SK-N-SH (cell line): ENCODE measurements at regions not wholly inside any gene's neighbourhood (a gene's known extent, or its start where the extent isn't known, plus 50 kb on each side); places are given as distances from the start of the nearest gene placed in this dataset.

ENCODE experiments used
- CTCF ChIA-PET: fragments of 300-600, 350-600 bp; formaldehyde crosslinking; extraction: SDS; loops from one replicate; lab custom pipeline; 2021; lab: Yijun Ruan, JAX
- POLR2A ChIA-PET: fragments of 350-600 bp; sonication (Branson Sonifier 250); formaldehyde crosslinking; extraction: SDS; loops from one replicate; lab custom pipeline; 2020; ENCODE audit warnings: antibody characterized with exemption, inconsistent platforms; lab: Yijun Ruan, JAX
- DNase-seq: peaks from one replicate; pipeline ENCODE4 v3.0.0; 2012
- H2AFZ ChIP-seq: fragments of 200-600 bp; sonication (generic); 2 replicates; pipeline ENCODE4 v1.8.1; 2016; ENCODE audit warnings: antibody characterized with exemption, mild to moderate bottlenecking, low read depth
- H3F3A ChIP-seq: fragments of 200-600 bp; sonication (generic); replicated peaks from 2 replicates; pipeline ENCODE3; 2016; ENCODE audit warnings: antibody characterized with exemption, mild to moderate bottlenecking; ENCODE audit not compliant: insufficient read depth
- H3K27ac ChIP-seq, 2 experiments: fragments of 200-500 bp in 1 of 2; fragments of 200-600 bp in 1 of 2; sonication (Bioruptor generic) in 1 of 2; sonication (generic), shearing (Covaris generic) in 1 of 2; 2 replicates each; pipeline versions ENCODE4 v1.5.1 to v1.6.1; 2014 to 2016; ENCODE audit warnings: low read depth in 2 of 2, inconsistent platforms in 1 of 2, low read length in 1 of 2, mild to moderate bottlenecking in 1 of 2, mixed read lengths in 1 of 2
- H3K27me3 ChIP-seq: fragments of 200-600 bp; sonication (generic), shearing (Covaris generic); 2 replicates; pipeline ENCODE4 v1.6.1; 2016; ENCODE audit warnings: mixed run types; ENCODE audit not compliant: insufficient read depth
- H3K36me3 ChIP-seq, 2 experiments: fragments of 200-500 bp in 1 of 2; fragments of 200-600 bp in 1 of 2; sonication (Bioruptor generic) in 1 of 2; sonication (generic) in 1 of 2; replicated peaks in 1 of 2; 2 replicates each; pipeline versions ENCODE3 to v1.5.1; 2014 to 2016; ENCODE audit warnings: low read length in 1 of 2, mild to moderate bottlenecking in 1 of 2; ENCODE audit not compliant: insufficient read depth in 2 of 2, control insufficient read depth in 1 of 2
- H3K4me1 ChIP-seq, 2 experiments: fragments of 200-500 bp in 1 of 2; fragments of 200-600 bp in 1 of 2; sonication (Bioruptor generic) in 1 of 2; sonication (generic), shearing (Covaris generic) in 1 of 2; 2 replicates each; pipeline versions ENCODE4 v1.5.1 to v1.6.1; 2014 to 2016; ENCODE audit warnings: low read depth in 1 of 2, low read length in 1 of 2, mixed run types in 1 of 2; ENCODE audit not compliant: insufficient read depth in 2 of 2, control insufficient read depth in 1 of 2
- H3K4me2 ChIP-seq: fragments of 200-600 bp; sonication (generic), shearing (Covaris generic); 2 replicates; pipeline ENCODE4 v1.6.1; 2017; ENCODE audit warnings: mixed run types
- H3K4me3 ChIP-seq, 2 experiments: fragments of 200-500 bp in 1 of 2; fragments of 200-600 bp in 1 of 2; sonication (Bioruptor generic) in 1 of 2; sonication (generic), shearing (Covaris generic) in 1 of 2; 2 replicates each; pipeline versions ENCODE4 v1.5.1 to v1.8.1; 2014 to 2016; ENCODE audit warnings: low read depth in 2 of 2, inconsistent platforms in 1 of 2, low read length in 1 of 2, mild to moderate bottlenecking in 1 of 2, mixed read lengths in 1 of 2, moderate library complexity in 1 of 2
- H3K79me2 ChIP-seq: fragments of 200-600 bp; sonication (generic); 2 replicates; pipeline ENCODE4 v1.8.1; 2017; ENCODE audit warnings: mild to moderate bottlenecking; ENCODE audit not compliant: insufficient read depth
- H3K9ac ChIP-seq: fragments of 200-600 bp; sonication (generic); 2 replicates; pipeline ENCODE4 v1.6.1; 2017; ENCODE audit warnings: mixed run types
- H3K9me2 ChIP-seq: fragments of 200-600 bp; sonication (generic); 2 replicates; pipeline ENCODE4 v1.6.1; 2017; ENCODE audit warnings: mixed run types
- H3K9me3 ChIP-seq: fragments of 200-600 bp; sonication (generic); 2 replicates; pipeline ENCODE4 v1.6.1; 2017; ENCODE audit warnings: mixed run types, mild to moderate bottlenecking, moderate library complexity
- H4K20me1 ChIP-seq: fragments of 200-600 bp; sonication (generic); 2 replicates; pipeline ENCODE4 v1.6.1; 2017; ENCODE audit warnings: mild to moderate bottlenecking, mixed run types; ENCODE audit not compliant: insufficient read depth
- ELF1 ChIP-seq: IDR thresholded peaks from 2 replicates; pipeline ENCODE4 v1.4.0; 2012
- FOSL2 ChIP-seq: IDR thresholded peaks from 2 replicates; pipeline ENCODE4 v1.4.0; 2012; ENCODE audit warnings: low read depth, mild to moderate bottlenecking, moderate library complexity, borderline replicate concordance
- FOXJ3 ChIP-seq: sonication (generic); formaldehyde crosslinking; IDR thresholded peaks from 2 replicates; pipeline ENCODE4 v1.5.1; 2020; ENCODE audit warnings: mild to moderate bottlenecking, missing genetic modification reagents
- FOXM1 ChIP-seq: IDR thresholded peaks from 2 replicates; pipeline ENCODE4 v1.4.0; 2012; ENCODE audit warnings: low read depth, mild to moderate bottlenecking
- GABPA ChIP-seq: IDR thresholded peaks from 2 replicates; pipeline ENCODE4 v1.4.0; 2012; ENCODE audit warnings: low read depth, mild to moderate bottlenecking
- GATA2 ChIP-seq: sonication (generic); formaldehyde crosslinking; IDR thresholded peaks from 2 replicates; pipeline ENCODE4 v1.5.0; 2020; ENCODE audit warnings: mild to moderate bottlenecking, missing genetic modification reagents
- JUND ChIP-seq: IDR thresholded peaks from 2 replicates; pipeline ENCODE4 v1.4.0; 2012
- MEF2A ChIP-seq: IDR thresholded peaks from 2 replicates; pipeline ENCODE4 v1.4.0; 2012; ENCODE audit warnings: low read depth, borderline replicate concordance
- MXI1 ChIP-seq: IDR thresholded peaks from 2 replicates; pipeline ENCODE4 v1.6.1; 2012; ENCODE audit warnings: mild to moderate bottlenecking, low read depth, low read length, improper control_type of control experiment
- PBX3 ChIP-seq: IDR thresholded peaks from 2 replicates; pipeline ENCODE4; 2012
- YY1 ChIP-seq: IDR thresholded peaks from 2 replicates; pipeline ENCODE4 v1.4.0; 2012; ENCODE audit warnings: low read depth, mild to moderate bottlenecking
- WGBS: methylation state at CpG from one replicate; pipeline ENCODE4 v1.1.6; 2017; ENCODE audit warnings: low lambda C conversion rate; 5-methylcytosine and 5-hydroxymethylcytosine counted together
- TF ChIP-seq, protein P1 (sequence below): fragments of 150-350 bp; IDR thresholded peaks from 2 replicates; pipeline ENCODE4 v1.6.1; 2016; ENCODE audit warnings: mild to moderate bottlenecking, low read depth, low read length
- TF ChIP-seq, protein P2 (sequence below): IDR thresholded peaks from 2 replicates; pipeline ENCODE4 v1.6.1; 2012; ENCODE audit warnings: mild to moderate bottlenecking, low read depth, low read length, moderate library complexity

GRCh38 chr13:32881074-32881776, 135.0 kb upstream of the KL start:
- CTCF ChIA-PET, result interaction anchor here (1.6 kb wide), 1 partner anchor 16 kb away, joined by 3 read pairs; no protein-coding TSS in a partner anchor
- no peaks in the 10 kb centered on the region for H3K27me3 ChIP-seq
- no peak overlapping the region for H3K4me3 ChIP-seq
- H3F3A ChIP-seq, result no peaks in the 10 kb centered on the region
- POLR2A ChIA-PET, result no interaction called here
- peaks cover 4 to 11% of the 10 kb centered on the region in 2 experiments; a peak in 2 of 4 replicates for H3K4me1 ChIP-seq
- DNase-seq, result no peak
- no peaks in the 10 kb centered on the region for H4K20me1 ChIP-seq
- H2AFZ ChIP-seq, result no peak overlapping the region
- H3K27ac ChIP-seq, result no peak overlapping the region
- WGBS, result 60% methylated on average over 2 of the region's 2 CpGs
- H3K9me3 ChIP-seq, result no peaks in the 10 kb centered on the region
- H3K4me2 ChIP-seq, result no peak overlapping the region
- TF ChIP-seq, protein P1, sequence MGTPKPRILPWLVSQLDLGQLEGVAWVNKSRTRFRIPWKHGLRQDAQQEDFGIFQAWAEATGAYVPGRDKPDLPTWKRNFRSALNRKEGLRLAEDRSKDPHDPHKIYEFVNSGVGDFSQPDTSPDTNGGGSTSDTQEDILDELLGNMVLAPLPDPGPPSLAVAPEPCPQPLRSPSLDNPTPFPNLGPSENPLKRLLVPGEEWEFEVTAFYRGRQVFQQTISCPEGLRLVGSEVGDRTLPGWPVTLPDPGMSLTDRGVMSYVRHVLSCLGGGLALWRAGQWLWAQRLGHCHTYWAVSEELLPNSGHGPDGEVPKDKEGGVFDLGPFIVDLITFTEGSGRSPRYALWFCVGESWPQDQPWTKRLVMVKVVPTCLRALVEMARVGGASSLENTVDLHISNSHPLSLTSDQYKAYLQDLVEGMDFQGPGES, result no peak
- no peak for TF ChIP-seq FOSL2
- TF ChIP-seq, protein P2, sequence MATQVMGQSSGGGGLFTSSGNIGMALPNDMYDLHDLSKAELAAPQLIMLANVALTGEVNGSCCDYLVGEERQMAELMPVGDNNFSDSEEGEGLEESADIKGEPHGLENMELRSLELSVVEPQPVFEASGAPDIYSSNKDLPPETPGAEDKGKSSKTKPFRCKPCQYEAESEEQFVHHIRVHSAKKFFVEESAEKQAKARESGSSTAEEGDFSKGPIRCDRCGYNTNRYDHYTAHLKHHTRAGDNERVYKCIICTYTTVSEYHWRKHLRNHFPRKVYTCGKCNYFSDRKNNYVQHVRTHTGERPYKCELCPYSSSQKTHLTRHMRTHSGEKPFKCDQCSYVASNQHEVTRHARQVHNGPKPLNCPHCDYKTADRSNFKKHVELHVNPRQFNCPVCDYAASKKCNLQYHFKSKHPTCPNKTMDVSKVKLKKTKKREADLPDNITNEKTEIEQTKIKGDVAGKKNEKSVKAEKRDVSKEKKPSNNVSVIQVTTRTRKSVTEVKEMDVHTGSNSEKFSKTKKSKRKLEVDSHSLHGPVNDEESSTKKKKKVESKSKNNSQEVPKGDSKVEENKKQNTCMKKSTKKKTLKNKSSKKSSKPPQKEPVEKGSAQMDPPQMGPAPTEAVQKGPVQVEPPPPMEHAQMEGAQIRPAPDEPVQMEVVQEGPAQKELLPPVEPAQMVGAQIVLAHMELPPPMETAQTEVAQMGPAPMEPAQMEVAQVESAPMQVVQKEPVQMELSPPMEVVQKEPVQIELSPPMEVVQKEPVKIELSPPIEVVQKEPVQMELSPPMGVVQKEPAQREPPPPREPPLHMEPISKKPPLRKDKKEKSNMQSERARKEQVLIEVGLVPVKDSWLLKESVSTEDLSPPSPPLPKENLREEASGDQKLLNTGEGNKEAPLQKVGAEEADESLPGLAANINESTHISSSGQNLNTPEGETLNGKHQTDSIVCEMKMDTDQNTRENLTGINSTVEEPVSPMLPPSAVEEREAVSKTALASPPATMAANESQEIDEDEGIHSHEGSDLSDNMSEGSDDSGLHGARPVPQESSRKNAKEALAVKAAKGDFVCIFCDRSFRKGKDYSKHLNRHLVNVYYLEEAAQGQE, result no peak
- TF ChIP-seq ELF1, result no peak
- TF ChIP-seq GATA2 (CRISPR knock-in tag), result no peak
- TF ChIP-seq MEF2A, result no peak
- no peak for TF ChIP-seq PBX3
- no peak for TF ChIP-seq JUND
- no peak for TF ChIP-seq MXI1
- no peak for TF ChIP-seq FOXM1
- TF ChIP-seq YY1, result no peak
- no peak for TF ChIP-seq FOXJ3 (CRISPR knock-in tag)
- TF ChIP-seq GABPA, result no peak
- TF ChIP-seq, all 33 proteins: peak for 0
- Histone ChIP-seq H3K9ac (no peak overlapping the region), H3K9me2 (no peaks in the 10 kb centered on the region), H3K79me2 (no peaks in the 10 kb centered on the region), H3K36me3 (no peaks in the 10 kb centered on the region)
